ENCODE measurements at regions not wholly inside any gene's neighbourhood (a gene's known extent, or its start where the extent isn't known, plus 50 kb on each side); places are given as distances from the start of the nearest gene placed in this dataset.
A peak's percentile ranks its signal among the peaks of the same experiment; 100 is the strongest.

GRCh38 chr10:4144817-4145216 is 359.8 kb upstream of the KLF6 start:
- Histone ChIP-seq H3K36me3 (ENCODE audit: control insufficient read depth, insufficient read depth, low read length) (no peaks in the 10 kb centered on the region), H3K4me3 (ENCODE audit: low read depth in 2 of 2, low read length in 2 of 2) (no peak overlapping the region), H3K27me3 (ENCODE audit: control insufficient read depth, insufficient read depth, low read length) (no peaks in the 10 kb centered on the region), H3K4me1 (ENCODE audit: control insufficient read depth, insufficient read depth, low read length) (no peaks in the 10 kb centered on the region), H3K27ac (ENCODE audit: low read length) (no peak overlapping the region), H3K9me3 (ENCODE audit: control insufficient read depth, insufficient read depth, low read depth, low read length) (peaks cover 8% of the 10 kb centered on the region)
- no TSS peak for BruUV-seq (replicated peaks)
- intact Hi-C loops (cut with micrococcal nuclease; ENCODE audit: unreplicated experiment): no loop called here
- ChIA-PET CTCF (no interaction called here), POLR2A (no interaction called here)
- DNase-seq (ENCODE audit: low read depth, low spot score): no peak
- in situ Hi-C loops (cut with HindIII; ENCODE audit: low pct_unique_long_range_greater_than_20kb, low sequenced_read_pairs): no loop called here
- ATAC-seq: no peak
- no peak for TF ChIP-seq SIN3A (IDR thresholded peaks at IDR 0.05; ENCODE audit: borderline replicate concordance, insufficient read depth, low read depth, low read length)
- no peak for TF ChIP-seq REST (IDR thresholded peaks at IDR 0.05; ENCODE audit: insufficient read depth in 1 of 2, low read depth in 2 of 2, low read length in 1 of 2)
- TF ChIP-seq, protein P1, sequence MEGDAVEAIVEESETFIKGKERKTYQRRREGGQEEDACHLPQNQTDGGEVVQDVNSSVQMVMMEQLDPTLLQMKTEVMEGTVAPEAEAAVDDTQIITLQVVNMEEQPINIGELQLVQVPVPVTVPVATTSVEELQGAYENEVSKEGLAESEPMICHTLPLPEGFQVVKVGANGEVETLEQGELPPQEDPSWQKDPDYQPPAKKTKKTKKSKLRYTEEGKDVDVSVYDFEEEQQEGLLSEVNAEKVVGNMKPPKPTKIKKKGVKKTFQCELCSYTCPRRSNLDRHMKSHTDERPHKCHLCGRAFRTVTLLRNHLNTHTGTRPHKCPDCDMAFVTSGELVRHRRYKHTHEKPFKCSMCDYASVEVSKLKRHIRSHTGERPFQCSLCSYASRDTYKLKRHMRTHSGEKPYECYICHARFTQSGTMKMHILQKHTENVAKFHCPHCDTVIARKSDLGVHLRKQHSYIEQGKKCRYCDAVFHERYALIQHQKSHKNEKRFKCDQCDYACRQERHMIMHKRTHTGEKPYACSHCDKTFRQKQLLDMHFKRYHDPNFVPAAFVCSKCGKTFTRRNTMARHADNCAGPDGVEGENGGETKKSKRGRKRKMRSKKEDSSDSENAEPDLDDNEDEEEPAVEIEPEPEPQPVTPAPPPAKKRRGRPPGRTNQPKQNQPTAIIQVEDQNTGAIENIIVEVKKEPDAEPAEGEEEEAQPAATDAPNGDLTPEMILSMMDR (IDR thresholded peaks at IDR 0.05): no peak
- no peak for TF ChIP-seq POLR2AphosphoS5 (IDR thresholded peaks at IDR 0.05; ENCODE audit: low read depth, low read length)
- TF ChIP-seq TCF7L2 (IDR thresholded peaks at IDR 0.05; ENCODE audit: low read depth, low read length): no peak

- DNase-seq (ENCODE audit: low read depth, low spot score): no peak
- in situ Hi-C loops (cut with HindIII; ENCODE audit: low pct_unique_long_range_greater_than_20kb, low sequenced_read_pairs): no loop called here
- ChIA-PET CTCF (no interaction called here), POLR2A (no interaction called here)
- no peaks in the 10 kb centered on the region for H3K36me3 ChIP-seq (ENCODE audit: control insufficient read depth, insufficient read depth, low read length)
- H3K4me3 ChIP-seq (ENCODE audit: low read depth in 2 of 2, low read length in 2 of 2): no peak overlapping the region
- TF ChIP-seq REST (IDR thresholded peaks at IDR 0.05; ENCODE audit: insufficient read depth in 1 of 2, low read depth in 2 of 2, low read length in 1 of 2): peak; percentile 79 to 83
- TF ChIP-seq POLR2AphosphoS5 (IDR thresholded peaks at IDR 0.05; ENCODE audit: low read depth, low read length): no peak
- TF ChIP-seq SIN3A (IDR thresholded peaks at IDR 0.05; ENCODE audit: borderline replicate concordance, insufficient read depth, low read depth, low read length): no peak
- no peaks in the 10 kb centered on the region for H3K27me3 ChIP-seq (ENCODE audit: control insufficient read depth, insufficient read depth, low read length)
- ATAC-seq: no peak
- no peak overlapping the region for H3K27ac ChIP-seq (ENCODE audit: low read length)
- intact Hi-C loops (cut with micrococcal nuclease; ENCODE audit: unreplicated experiment): no loop called here
- peaks cover 14% of the 10 kb centered on the region for H3K9me3 ChIP-seq (ENCODE audit: control insufficient read depth, insufficient read depth, low read depth, low read length)
- no TSS peak for BruUV-seq (replicated peaks)
- H3K4me1 ChIP-seq (ENCODE audit: control insufficient read depth, insufficient read depth, low read length): no peaks in the 10 kb centered on the region
Observed at GRCh38 chr10:4141471-4141870, 356.5 kb upstream of the KLF6 start.

Measured in Panc1 (cell line).